PC-3 (cell line): ENCODE measurements at regions not wholly inside any gene's neighbourhood (a gene's known extent, or its start where the extent isn't known, plus 50 kb on each side); places are given as distances from the start of the nearest gene placed in this dataset.

Experiments
- EZH2 ChIP-seq: fragments of 300-600 bp; sonication (generic); IDR thresholded peaks from one replicate; pipeline ENCODE4 v1.6.1; 2017; ENCODE audit warnings: antibody characterized with exemption, mild to moderate bottlenecking, low read length; ENCODE audit not compliant: unreplicated experiment
- EZH2phosphoT487 ChIP-seq: fragments of 300-600 bp; sonication (generic); IDR thresholded peaks from 2 replicates; pipeline ENCODE4 v1.6.1; 2018; ENCODE audit warnings: mild to moderate bottlenecking, antibody characterized with exemption, low read length, borderline replicate concordance
- TF ChIP-seq, protein P1 (sequence below): fragments of 300-600 bp; sonication (generic); conservative IDR thresholded peaks from 2 replicates; pipeline ENCODE4 v1.5.1; 2017; ENCODE audit warnings: antibody characterized with exemption, low read depth, mild to moderate bottlenecking, low read length

DNA sequence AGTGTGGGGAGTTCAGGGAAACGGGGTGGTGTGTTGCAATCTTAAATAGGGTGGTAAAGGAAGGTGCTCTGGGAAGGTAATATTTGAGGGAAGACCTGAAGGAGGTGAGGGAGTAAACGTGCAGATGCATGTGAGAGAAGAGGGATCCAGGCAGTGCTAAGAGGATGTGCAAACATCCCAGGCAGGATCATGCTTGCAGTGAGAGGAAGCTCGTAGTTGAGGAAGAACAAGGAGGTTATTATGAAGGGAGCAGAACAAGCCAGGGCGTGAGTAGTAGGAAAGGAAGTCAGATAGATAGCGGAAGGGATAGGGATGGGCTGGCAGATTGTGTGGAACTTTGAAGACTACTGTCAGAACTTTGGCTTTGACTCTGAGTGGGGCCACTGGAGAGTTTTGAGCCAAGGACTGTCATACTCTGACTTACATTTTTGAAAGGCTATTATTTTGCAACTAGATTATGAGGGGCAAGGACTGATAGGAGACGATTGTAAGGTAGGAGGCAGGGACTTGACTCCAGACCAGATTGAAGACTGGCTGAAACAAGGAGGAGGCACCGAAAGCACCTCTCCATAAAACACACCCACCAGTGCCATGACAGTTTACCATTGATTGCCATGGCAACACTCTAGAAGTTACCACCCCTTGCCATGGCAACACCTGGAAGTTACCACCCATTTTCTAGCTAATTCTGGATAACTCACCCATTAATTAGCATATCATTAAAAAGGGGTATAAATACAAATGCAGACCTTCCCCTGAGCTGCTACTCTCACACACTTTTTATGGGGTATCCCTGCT is 67.0 kb downstream of the XCL2 start:
- TF ChIP-seq, protein P1, sequence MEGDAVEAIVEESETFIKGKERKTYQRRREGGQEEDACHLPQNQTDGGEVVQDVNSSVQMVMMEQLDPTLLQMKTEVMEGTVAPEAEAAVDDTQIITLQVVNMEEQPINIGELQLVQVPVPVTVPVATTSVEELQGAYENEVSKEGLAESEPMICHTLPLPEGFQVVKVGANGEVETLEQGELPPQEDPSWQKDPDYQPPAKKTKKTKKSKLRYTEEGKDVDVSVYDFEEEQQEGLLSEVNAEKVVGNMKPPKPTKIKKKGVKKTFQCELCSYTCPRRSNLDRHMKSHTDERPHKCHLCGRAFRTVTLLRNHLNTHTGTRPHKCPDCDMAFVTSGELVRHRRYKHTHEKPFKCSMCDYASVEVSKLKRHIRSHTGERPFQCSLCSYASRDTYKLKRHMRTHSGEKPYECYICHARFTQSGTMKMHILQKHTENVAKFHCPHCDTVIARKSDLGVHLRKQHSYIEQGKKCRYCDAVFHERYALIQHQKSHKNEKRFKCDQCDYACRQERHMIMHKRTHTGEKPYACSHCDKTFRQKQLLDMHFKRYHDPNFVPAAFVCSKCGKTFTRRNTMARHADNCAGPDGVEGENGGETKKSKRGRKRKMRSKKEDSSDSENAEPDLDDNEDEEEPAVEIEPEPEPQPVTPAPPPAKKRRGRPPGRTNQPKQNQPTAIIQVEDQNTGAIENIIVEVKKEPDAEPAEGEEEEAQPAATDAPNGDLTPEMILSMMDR: no peak
- TF ChIP-seq EZH2 (no peak), EZH2phosphoT487 (no peak)
